HG02642 (cell line): ENCODE measurements at regions not wholly inside any gene's neighbourhood (a gene's known extent, or its start where the extent isn't known, plus 50 kb on each side); places are given as distances from the start of the nearest gene placed in this dataset.
"Not testable (repeated sequence)": the region's sequence is repeated elsewhere in the genome, so short reads cannot be mapped to it uniquely, and the experiment has no call there.

ENCODE experiments used
- ATAC-seq: cut with Tn5 transposase; IDR thresholded peaks from one replicate; pipeline ENCODE4 v1.9.1; 2021; ENCODE audit warnings: mild to moderate bottlenecking; ENCODE audit not compliant: unreplicated experiment, poor library complexity

DNA sequence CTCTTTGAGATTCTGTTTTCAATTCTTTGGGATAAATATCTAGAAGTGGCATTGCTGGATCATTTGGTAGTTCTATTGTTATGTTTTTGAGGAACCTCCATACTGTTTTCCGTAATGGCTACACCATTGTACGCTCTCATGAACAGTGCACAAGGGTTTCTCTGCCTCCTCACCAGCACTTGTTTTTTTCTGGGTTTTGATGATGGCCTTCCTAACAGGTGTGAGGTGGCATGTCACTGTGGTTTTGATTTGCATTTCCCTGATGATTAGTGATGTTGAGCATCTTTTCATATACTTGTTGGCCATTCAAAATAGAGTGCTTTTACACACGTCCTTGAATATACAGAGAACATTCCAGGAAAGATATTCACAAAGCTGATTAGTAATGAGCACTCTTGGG lies 86.8 kb upstream of the ADORA2B start:
- ATAC-seq: not testable (repeated sequence)

DNA sequence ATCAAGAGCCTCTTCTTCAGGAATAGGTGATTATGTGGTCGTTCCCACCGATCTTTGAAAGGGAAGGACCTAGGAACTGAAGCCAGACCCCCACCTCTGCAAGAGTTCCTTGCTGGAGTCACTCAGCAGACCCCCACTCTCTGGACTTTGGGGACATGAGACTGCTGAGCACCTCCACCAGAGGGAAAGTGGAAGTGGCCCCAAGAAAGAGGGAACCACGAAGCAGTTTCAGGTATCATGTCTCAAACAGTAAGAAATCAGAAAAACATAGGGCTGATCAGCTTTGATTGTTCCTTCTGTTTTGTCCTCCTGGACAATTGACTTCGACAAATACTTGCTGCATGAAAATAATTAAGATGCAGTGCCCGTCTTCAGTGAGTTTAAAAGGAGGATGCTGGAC lies 84.2 kb upstream of the ADORA2B start:
- ATAC-seq: not testable (repeated sequence)

DNA sequence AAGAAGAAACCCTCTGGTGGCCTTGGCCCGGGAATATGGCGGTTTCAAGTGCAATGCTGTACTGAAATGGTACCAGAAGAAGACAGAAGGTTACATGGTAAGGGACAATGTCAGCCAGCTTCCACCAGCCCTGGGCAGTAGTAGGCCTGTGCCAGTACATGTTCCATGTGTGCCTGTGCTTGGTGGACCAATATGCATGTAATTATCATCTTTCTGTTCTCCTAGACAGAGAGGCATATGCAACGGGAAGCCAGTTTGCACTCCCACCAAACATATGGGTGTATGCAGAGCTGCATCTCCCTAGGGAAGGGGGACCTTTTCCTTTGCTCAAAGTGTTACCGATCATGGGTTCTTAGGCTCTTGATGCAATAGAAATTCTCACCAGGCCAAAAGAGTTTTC lies 80.9 kb upstream of the ADORA2B start:
- not testable (repeated sequence) for ATAC-seq

DNA sequence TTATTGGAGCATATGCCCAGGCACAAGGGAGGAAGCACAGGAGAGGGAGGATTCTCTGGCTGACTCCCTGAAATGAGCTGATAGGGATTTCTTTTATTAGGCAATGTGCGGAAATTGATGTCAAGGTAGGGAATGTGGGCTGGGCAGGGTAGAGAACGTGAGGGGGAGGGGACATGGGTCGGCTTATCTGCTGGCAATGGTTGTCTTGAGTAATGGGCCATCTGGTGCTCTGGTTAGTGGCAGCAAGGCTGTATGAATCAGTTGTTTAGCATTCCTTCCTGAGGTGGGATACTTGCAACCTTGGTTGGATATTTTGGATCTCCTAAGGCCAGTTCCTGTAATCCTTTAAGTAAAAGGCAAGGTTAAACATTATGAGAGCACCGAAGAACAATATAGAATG lies 80.5 kb upstream of the ADORA2B start:
- not testable (repeated sequence) for ATAC-seq

DNA sequence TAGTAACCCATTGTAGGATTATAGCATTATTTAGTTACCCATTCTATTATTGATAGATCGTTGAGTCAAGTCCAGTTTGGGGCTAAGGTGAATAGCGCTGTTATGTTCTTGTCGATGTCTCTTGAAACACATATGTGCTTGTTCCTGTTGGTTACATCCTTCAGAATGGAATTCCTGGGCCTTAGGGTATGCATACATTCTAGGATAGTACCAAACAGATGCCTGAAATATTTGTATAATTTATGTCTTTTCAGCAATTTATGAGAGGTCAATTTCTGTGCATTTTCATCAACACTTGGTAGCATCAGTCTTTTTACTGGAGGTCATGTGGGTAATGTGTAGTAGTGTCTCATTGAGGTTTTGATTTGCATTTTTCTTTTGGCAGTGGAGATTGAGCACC lies 78.9 kb upstream of the ADORA2B start:
- not testable (repeated sequence) for ATAC-seq

DNA sequence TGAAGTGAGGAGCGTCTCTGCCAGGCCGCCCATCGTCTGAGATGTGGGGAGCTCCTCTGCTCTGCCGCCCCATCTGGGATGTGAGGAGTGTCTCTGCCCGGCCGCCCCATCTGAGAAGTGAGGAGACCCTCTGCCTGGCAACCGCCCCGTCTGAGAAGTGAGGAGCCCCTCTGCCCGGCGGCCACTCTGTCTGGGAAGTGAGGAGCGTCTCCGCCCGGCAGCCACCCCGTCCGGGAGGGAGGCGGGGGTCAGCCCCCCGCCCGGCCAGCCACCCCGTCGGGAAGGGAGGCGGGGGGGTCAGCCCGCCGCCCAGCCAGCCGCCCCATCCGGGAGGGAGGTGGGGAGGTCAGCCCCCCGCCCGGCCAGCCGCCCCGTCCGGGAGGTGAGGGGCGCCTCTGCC lies 77.6 kb upstream of the ADORA2B start:
- ATAC-seq: not testable (repeated sequence)

DNA sequence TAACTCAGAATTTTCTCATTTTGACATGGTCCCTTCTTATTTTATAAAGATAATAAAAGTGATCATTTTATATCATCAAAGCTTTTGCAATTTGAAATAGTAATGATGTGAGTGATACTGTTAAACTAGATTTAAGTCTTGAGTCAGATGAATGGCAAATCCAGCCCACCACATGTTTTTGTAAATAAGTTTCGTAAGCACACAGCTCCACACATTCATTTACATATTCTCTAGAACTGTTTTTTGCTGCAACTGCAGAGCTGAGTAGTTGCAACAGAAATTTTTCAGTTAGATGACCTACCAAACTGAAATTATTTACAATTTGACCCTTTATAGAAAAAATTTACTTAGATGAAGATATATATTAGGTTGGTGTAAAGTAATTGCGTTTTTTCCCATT lies 75.1 kb upstream of the ADORA2B start:
- ATAC-seq: not testable (repeated sequence)

DNA sequence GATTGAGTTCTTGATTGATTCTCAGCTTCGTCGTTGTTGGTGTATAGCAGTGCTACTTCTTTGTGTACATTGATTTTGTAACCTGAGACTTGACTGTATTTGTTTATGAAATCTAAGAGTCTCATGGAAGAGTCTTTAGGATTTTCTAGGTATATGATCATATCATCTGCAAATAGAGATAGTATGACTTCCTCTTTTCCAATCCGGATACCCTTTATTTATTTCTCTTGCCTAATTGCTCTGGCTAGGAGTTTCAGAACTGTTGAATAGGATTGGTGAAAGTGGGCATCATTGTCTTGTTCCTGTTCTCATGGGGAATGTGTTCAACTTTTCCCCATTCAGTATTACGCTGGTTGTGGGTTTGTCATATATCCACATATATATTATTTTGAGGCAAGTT lies 72.3 kb upstream of the ADORA2B start:
- ATAC-seq: not testable (repeated sequence)

DNA sequence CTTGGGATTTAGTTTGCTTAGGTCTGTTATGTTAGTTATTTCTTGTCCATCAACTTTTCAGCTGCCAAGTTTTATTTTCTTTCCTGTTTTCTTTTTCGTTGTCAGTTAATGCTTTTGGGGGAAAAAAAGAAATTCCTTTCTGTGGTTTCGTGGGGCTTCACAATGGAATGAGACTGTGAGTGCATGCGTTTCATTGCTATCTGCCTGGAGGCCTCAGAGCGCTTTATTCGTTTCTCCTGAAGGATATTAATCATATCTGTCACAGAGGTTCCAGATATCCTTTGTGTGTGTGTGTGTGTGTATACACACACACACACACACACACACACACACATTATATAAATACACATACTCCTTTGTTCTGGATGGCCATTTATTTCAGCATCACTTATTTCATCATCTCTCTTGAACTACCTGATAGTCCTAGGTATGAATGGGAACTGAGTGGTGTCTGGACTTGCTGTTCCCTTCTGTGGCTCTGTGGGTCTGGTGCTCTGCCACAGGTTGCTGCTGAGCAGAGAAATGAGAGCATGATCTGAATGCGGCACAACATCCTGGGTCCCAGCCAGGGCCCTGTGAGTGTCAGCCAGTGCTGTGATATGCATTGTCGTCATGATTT lies 66.9 kb upstream of the ADORA2B start:
- not testable (repeated sequence) for ATAC-seq

DNA sequence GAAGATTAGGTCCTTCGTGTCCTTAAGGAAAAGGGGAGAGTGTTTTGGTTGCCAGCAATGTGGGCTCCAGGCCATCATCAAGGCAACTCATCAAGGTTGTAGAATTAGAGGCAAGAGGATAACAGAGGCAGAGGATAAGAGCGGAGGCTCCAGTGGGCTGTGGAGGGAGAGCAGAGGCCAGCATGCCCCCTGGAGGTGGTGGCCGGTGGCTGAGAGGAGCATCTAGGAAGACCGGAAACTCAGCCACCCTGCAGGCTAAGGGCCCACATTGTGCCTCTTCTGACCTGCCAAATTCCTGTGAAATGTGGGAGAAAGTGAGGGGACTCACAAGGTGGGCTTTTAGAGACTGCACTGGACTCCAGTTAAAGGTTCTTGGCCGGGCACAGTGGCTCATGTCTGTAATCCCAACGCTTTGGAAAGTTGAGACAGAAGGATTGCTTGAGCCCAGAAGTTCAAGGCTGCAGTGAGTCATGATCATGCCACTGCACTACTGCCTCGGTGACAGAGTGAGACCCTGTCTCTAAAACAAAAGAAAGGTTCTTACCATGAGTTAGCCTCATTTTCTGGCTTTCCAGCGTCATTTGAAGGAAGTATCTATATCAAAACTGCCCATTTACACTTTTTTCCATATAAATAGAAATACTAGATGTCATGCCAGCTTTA lies 62.7 kb upstream of the ADORA2B start:
- no peak for ATAC-seq

DNA sequence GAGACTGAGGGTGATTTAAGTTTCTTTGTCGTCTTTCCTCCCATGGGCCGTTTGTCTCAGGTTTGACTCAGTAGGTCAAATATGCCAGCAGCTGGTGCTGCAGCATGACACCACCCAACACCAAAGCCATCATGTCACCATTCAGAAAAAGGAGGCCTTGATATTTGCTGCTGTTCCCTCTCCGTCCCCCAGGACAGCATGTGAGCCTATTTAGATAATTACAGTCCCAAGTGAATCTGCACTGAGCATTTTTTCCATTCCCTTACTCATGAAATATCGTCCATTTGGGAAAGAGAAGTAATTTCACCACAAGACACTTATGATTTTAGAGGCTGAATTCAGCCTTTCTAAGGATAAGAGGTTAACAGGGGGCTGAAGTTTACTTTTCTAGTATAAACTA lies 62.2 kb upstream of the ADORA2B start:
- no peak for ATAC-seq

DNA sequence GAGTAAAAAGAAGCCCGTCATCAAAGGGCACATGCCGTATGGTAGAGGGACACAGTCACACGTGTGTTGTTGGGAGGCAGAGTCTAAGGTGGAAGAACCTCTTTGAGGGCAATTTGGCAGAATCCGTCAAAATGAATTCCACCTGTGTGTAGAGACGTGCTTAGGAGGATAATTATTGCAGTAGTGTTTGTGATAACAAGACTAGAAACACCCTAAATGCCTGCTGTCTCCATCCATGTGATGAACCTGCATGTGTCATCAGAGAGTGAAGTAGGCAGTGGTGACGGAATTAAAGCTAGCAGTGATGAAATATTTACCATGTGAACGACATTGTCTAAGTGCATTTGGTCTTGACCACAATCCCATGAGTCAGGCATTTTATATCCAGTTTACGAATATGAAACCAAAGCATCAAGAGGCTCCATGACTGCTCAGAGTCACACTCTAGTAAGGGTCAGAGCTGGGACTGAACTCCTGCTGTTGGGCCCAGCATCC lies 61.3 kb upstream of the ADORA2B start:
- ATAC-seq: no peak

DNA sequence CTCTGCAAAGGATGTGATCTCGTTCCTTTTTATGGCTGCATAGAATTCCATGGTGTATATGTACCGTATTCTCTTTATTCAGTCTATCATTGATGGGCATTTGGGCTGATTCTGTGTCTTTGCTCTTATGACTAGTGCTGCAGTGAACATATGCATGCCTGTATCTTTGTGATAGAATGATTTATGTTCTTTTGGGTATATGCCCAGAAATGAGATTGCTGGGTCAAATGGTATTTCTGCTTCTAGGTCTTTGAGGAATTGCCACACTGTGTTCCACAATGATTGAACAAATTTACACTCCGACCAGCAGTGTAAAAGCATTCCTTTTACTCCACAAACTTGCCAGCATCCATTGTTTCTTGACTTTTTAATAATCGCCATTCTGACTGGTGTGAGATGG lies 60.2 kb upstream of the ADORA2B start:
- no peak for ATAC-seq

DNA sequence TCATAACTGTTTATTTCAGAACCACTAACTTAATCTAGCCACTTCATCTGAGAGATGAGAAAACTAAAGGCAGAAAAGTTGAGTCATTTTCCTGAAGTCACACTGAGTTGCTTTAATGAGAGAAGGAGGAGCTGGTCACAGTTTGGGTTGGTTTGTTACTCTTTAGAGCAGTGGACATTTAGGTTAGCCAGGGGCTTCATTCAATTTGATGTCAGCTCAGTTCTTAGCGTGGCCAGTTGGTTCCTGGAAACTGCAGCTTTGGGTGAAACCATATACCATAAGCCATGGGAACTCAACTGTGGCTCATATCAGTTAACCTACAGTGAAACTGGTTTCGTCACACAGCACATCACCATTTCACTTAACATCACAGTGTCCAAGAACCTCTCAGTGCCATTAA lies 59.2 kb upstream of the ADORA2B start:
- no peak for ATAC-seq

DNA sequence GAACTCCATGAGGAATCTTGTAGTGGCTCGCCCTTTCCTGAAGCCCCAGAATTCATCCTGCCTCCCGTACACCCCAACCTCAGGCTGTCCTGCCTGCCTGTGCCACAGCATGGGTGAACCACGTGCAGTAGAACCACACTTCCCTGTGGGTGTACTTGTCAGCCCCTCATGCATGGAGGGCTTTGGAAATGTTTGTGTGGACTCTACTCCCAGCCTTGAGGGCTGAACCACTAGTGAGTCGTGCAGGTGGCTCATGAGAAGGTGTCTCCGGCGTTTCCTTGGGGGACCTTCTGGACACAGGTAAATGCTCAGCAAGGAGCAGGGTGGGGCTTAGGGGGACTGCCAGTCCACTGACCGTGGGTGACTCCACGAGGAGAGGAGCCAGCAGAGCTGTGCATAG lies 58.7 kb upstream of the ADORA2B start:
- no peak for ATAC-seq

DNA sequence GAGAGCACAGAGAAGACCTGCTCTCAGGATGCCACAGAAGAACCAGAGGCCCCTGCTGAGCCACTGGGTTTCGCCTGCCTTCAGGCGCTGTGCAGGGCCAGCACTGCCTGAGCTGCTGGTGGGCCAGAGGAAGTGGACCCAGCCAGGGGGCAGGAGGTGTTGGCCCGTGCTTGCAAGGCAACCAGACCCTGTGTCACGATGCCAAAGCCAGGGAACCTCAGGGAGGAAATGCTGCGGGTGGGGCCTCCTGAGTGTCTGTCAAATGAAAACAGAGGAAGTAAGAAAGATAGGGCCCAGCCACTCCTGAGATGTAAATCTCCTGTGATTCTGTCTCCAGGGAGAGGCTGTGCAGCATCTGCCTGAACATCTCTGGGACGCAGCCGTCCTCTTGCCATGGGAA lies 58.1 kb upstream of the ADORA2B start:
- ATAC-seq: no peak

DNA sequence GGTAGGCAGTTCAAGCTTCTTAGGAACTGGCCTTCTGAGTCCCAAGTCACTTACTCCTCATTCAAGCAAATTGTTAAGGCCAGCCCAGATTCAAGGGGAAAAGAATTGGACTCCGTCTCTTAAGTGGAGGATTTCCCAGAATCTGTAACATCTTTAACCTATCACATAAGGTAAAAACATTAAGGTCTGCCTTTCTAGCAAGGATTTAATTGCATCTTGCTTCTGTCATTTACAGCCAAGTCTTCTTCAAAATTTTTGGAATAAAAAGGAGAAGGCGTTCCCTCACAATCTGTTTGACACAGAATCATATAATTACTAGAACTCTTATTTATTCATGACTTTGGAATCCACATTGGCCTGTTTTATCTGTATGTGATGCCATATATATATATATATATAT lies 56.5 kb upstream of the ADORA2B start:
- no peak for ATAC-seq

DNA sequence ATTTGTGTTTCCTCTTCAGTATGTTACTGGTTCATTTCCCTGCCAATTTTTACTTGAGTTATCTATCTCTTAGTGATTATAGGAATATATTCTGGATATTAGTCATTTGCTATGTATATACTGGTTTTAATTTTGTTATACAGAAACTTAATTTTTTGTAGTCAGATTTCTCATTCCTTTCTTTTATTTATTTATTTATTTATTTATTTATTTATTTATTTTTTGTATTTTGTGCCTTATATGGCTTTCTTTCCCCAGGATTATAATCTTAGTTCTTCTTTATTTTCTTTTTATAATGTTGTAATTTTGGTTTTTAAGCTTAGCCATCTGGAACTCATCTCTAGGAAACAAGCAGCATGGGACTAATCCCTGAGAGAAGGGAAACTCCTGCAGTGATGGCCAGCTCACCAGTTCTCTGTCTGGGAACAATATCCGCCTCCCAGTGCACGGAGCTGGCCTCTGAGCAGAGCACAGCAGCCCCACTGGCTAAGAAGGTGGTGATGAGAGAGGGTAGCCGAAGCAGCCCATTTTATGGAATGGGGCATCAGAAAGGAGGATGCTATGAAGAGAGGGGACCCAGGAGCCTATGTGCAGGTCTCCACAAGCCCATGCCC lies 54.5 kb upstream of the ADORA2B start:
- ATAC-seq: no peak

DNA sequence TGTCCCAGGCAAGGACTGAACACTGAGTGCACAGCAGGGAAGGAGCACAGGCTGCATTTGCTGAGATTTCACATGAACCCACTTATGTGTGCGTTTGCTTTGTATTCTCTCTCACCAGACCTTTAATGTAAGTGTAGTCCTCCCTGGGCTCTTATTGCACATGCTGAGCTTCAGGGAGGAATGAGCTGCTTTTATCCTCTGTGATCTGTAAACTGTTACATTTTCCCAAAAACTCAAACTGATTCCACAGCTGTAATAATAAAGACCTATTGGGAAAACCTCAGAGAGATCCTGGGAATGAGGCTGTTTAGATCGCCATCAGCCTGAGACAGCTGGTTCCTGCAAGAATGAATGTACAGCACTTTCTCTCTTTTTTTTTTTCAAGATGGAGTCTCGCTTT lies 53.6 kb upstream of the ADORA2B start:
- no peak for ATAC-seq

DNA sequence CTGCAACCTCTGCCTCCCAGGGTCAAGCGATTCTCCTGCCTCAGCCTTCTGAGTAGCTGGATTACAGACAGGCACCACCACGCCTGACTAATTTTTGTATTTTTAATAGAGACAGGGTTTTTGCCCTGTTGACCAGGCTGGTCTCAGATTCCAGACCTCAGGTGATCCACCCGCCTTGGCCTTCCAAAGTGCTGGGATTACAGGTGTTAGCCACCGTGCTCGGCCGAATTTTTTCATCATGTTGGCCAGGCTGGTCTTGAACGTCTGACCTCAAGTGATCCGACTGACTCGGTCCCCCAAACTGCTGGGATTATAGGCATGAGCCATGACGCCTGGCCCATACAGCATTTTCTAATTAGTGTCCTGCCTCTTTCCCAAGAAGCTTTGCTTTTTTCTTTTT lies 52.7 kb upstream of the ADORA2B start:
- no peak for ATAC-seq

DNA sequence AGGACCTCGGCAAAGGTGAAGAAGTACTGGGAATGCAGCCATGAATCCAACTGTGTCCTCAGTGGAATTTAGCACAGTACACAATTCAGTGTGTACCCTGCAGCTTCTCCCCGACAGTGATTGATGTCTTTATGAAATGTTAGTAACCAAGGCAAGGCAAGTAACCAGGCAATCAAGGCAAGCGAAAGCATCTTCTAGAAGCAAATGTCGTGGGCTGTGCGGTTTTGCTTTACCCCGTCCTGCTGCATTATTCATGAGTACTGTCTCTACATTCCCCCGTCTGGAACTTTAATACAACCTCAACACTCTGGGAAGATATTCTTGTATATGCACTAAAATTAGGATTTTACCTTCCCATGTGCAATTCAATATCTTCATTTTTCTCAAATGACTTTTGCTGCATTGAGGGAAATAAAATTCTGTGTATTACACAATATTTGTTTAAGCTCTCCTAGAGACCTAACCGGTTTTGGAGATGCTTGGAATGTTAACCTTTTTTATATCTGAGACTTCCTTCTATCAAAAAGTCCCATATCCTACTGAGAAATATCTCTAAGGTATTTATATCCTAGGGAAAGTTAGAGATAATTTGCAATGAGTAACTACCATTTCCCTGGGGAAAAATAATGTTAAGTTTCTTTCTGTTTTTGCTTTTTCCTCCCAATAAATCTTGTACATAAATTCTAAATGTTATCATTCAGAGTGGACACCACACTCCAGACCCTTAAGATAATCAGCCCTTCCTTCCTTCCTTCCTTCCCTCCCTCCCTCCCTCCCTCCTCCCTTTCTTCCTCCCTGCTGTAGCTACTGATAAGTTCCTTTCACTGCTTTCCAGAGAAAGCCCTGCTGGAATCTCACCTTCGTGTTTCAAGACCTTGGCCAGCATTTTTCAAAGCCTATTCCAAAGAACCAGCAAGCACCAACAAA lies 51.9 kb upstream of the ADORA2B start:
- ATAC-seq: no peak
